Bronchial epithelial cell (primary cell): ENCODE measurements at regions not wholly inside any gene's neighbourhood (a gene's known extent, or its start where the extent isn't known, plus 50 kb on each side); places are given as distances from the start of the nearest gene placed in this dataset.

Source experiments
- DNase-seq: peaks from one replicate; pipeline ENCODE4 v3.0.0-alpha.2; 2010; ENCODE audit warnings: low read depth
- FAIRE-seq: peaks from 2 replicates; lab custom pipeline; 2011; peaks lifted over from hg19 to GRCh38; lab: Jason Lieb, UNC
- H3K27me3 ChIP-seq: 2 replicates; pipeline ENCODE4 v1.5.1; 2011; ENCODE audit warnings: low read length; ENCODE audit not compliant: control insufficient read depth, insufficient read depth
- H3K36me3 ChIP-seq: 2 replicates; pipeline ENCODE4 v1.5.1; 2011; ENCODE audit warnings: low read length; ENCODE audit not compliant: control insufficient read depth, insufficient read depth
- H3K4me3 ChIP-seq: 2 replicates; pipeline ENCODE4 v1.5.1; 2011; ENCODE audit warnings: mild to moderate bottlenecking, low read depth, low read length, control low read depth
- CTCF ChIP-seq: IDR thresholded peaks from 2 replicates; pipeline ENCODE4 v1.5.1; 2011; ENCODE audit warnings: mild to moderate bottlenecking, moderate library complexity, low read length, control low read depth, inconsistent platforms; ENCODE audit not compliant: insufficient read depth, severe bottlenecking

GRCh38 chr6:55669028-55669427, 90.0 kb upstream of the HMGCLL1 start:
- H3K27me3 ChIP-seq, result no peaks in the 10 kb centered on the region
- no peaks in the 10 kb centered on the region for H3K36me3 ChIP-seq
- no peak overlapping the region for H3K4me3 ChIP-seq
- no peak for TF ChIP-seq CTCF
- DNase-seq (no peak), FAIRE-seq (no peak)

DNA sequence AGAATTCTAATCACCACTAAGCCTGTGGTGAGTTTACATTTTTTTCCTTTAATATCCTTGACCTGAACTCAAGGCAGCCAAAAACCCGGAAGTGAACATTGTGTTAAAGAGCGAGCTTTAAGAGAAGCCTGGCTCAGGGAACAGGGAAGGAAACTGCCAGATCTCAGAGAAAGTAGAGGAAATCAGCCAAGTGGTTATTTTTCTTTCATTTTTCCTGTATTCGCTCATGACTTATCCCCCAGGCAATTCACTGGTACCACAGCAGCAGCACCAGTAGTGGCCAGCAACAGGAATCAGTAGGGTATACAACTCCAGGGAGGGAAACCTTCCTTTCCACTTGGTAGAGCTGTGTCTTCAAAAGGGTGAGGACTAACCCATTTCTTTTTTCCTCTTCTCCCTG, 89.6 kb upstream of the HMGCLL1 start:
- Histone ChIP-seq H3K36me3 (no peaks in the 10 kb centered on the region), H3K4me3 (no peak overlapping the region), H3K27me3 (no peaks in the 10 kb centered on the region)
- TF ChIP-seq CTCF, result no peak
- FAIRE-seq, result peak; percentile 18
- DNase-seq, result no peak

DNA sequence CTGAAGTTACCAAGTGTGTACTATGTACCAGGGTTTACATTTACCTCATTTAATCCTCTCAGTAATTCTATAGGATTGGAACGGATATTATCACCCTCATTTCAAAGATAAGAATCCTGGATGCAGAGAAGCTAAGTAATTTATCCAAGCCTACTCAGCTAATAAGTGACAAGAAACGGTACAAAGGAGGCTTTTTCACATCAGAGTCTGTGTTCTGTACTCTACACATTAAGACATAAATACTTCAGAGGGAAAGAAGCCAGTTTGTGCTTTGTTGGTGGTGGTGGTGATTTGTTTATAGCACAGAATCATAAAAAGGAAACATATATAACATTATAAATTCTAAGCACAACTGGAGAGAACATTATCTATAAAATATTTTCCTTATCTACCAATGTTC, 88.3 kb upstream of the HMGCLL1 start:
- FAIRE-seq, result no peak
- no peaks in the 10 kb centered on the region for H3K36me3 ChIP-seq
- no peak for TF ChIP-seq CTCF
- no peak for DNase-seq
- H3K27me3 ChIP-seq, result no peaks in the 10 kb centered on the region
- H3K4me3 ChIP-seq, result no peak overlapping the region

- DNase-seq (no peak), FAIRE-seq (no peak)
- Histone ChIP-seq H3K27me3 (no peaks in the 10 kb centered on the region), H3K36me3 (no peaks in the 10 kb centered on the region), H3K4me3 (no peak overlapping the region)
- no peak for TF ChIP-seq CTCF
These were observed 87.7 kb upstream of the HMGCLL1 start for GRCh38 chr6:55666606-55667225.

DNA sequence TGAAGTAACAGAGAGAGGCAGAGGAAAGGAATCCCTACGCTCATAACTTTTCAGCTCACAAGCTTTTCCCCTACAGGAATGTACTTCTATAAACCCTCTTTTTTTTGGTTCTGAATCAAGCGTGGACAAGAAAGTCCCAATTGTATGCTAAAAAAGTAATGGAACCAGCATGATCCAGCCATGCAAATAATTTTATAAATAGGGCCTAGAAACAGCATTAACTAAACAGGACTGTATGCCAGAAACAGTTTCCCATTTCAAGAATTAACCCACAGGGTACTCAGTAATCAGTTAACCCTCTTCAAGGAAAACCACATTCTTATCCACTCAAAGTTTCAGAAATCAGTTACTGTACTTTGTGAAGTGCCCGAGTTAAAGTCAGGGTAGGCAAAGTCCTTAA, 87.0 kb upstream of the HMGCLL1 start:
- DNase-seq (no peak), FAIRE-seq (no peak)
- no peaks in the 10 kb centered on the region for H3K36me3 ChIP-seq
- no peaks in the 10 kb centered on the region for H3K27me3 ChIP-seq
- no peak overlapping the region for H3K4me3 ChIP-seq
- no peak for TF ChIP-seq CTCF
